H1 (cell line): ENCODE measurements at regions not wholly inside any gene's neighbourhood (a gene's known extent, or its start where the extent isn't known, plus 50 kb on each side); places are given as distances from the start of the nearest gene placed in this dataset.

Experiments used
- CEBPB ChIP-seq: IDR thresholded peaks from 2 replicates; pipeline ENCODE4 v1.6.1; 2012; ENCODE audit warnings: low read depth, low read length
- EZH2 ChIP-seq: fragments of 200-600 bp; sonication (generic); IDR thresholded peaks from 2 replicates; pipeline ENCODE4 v1.7.1; 2012; ENCODE audit warnings: low read depth, mild to moderate bottlenecking, moderate library complexity, low read length, inconsistent platforms; ENCODE audit not compliant: severe bottlenecking
- GTF2F1 ChIP-seq: IDR thresholded peaks from 2 replicates; pipeline ENCODE4 v1.6.1; 2012; ENCODE audit warnings: low read depth, low read length, improper control_type of control experiment, borderline replicate concordance
- POLR2A ChIP-seq, 2 experiments: IDR thresholded peaks; 1 replicate in 1 of 2; 2 replicates in 1 of 2; pipeline ENCODE4 v1.6.1; 2011; ENCODE audit warnings: low read depth in 2 of 2, low read length in 2 of 2, mild to moderate bottlenecking in 2 of 2; ENCODE audit errors: control extremely low read depth in 1 of 2
- TAF1 ChIP-seq: IDR thresholded peaks from 2 replicates; pipeline ENCODE4 v1.6.1; 2011; ENCODE audit warnings: mild to moderate bottlenecking, low read depth, low read length
- TF ChIP-seq, protein P1 (sequence below), 3 experiments: IDR thresholded peaks; 1 replicate in 2 of 3; 2 replicates in 1 of 3; pipeline versions ENCODE4 v1.5.1 to v1.6.1; 2011; ENCODE audit warnings: low read length in 3 of 3, mild to moderate bottlenecking in 3 of 3, inconsistent platforms in 2 of 3, low read depth in 1 of 3, moderate library complexity in 1 of 3; ENCODE audit not compliant: insufficient read depth in 1 of 3; ENCODE audit errors: control extremely low read depth in 1 of 3

DNA sequence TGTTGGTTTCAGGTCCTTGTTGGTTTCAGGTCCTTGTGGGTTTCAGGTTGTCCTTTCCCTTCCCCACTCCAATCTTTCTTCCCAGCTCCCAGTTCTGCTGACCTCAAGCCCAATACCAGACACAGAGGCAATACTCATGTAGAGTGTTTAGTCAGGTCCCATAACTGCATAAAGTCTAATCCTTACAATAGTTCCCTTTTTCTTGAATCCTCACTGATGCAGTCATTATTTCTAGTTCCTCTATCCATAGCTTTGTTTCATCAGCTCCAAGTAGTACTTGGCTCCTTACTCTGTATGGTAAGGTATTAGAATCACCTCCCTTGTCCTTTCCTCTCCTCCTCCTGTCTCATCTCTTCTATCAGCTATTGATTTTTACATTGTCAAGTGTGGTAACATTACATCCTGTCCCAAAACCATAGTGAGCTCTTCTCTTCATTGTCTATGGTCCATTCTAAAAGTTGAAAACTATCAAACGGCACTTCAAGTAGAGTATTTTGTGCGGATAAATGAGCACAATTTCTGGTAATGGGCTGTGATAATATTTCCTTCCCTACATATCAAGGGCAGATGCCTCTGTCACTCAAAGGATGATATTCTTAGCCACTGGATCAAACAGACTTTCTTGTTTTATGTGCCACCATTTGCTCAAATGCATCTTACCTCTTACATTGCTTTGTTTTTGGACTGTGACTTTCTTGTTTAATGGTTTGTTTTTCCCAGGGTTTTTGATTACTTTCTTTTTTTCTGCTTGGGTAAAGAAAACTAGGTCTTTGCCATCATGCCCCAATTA lies 57.2 kb upstream of the JDP2 start:
- TF ChIP-seq GTF2F1 = no peak
- no peak for TF ChIP-seq CEBPB
- TF ChIP-seq TAF1 = no peak
- TF ChIP-seq EZH2 = no peak
- TF ChIP-seq POLR2A (IDR thresholded peaks at IDR 0.05; ENCODE audit: control extremely low read depth in 1 of 2, low read depth in 2 of 2, low read length in 2 of 2) = no peak
- TF ChIP-seq, protein P1, sequence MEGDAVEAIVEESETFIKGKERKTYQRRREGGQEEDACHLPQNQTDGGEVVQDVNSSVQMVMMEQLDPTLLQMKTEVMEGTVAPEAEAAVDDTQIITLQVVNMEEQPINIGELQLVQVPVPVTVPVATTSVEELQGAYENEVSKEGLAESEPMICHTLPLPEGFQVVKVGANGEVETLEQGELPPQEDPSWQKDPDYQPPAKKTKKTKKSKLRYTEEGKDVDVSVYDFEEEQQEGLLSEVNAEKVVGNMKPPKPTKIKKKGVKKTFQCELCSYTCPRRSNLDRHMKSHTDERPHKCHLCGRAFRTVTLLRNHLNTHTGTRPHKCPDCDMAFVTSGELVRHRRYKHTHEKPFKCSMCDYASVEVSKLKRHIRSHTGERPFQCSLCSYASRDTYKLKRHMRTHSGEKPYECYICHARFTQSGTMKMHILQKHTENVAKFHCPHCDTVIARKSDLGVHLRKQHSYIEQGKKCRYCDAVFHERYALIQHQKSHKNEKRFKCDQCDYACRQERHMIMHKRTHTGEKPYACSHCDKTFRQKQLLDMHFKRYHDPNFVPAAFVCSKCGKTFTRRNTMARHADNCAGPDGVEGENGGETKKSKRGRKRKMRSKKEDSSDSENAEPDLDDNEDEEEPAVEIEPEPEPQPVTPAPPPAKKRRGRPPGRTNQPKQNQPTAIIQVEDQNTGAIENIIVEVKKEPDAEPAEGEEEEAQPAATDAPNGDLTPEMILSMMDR (IDR thresholded peaks at IDR 0.05; ENCODE audit: control extremely low read depth in 1 of 3, insufficient read depth in 1 of 3, low read depth in 1 of 3, low read length in 3 of 3) = no peak
